Calu3 (cell line): ENCODE measurements at regions not wholly inside any gene's neighbourhood (a gene's known extent, or its start where the extent isn't known, plus 50 kb on each side); places are given as distances from the start of the nearest gene placed in this dataset.

Source experiments
- BruUV-seq: library from RNA; stranded (reverse); fragments of 400-500 nt; replicated peaks from 2 replicates; lab custom pipeline; 2021; lab: Mats Ljungman, UMichigan
- CTCF ChIA-PET: fragments of 300-600 bp; sonication (Branson Sonifier 250); formaldehyde crosslinking; loops from one replicate; lab custom pipeline; 2022; ENCODE audit warnings: antibody characterized with exemption; lab: Charles Lee
- DNase-seq: peaks from one replicate; pipeline ENCODE4 v3.0.0; 2022
- H3K27ac Mint-ChIP-seq: one replicate; pipeline ENCODE4 v1.8.0; 2022; ENCODE audit warnings: mixed read lengths; ENCODE audit not compliant: unreplicated experiment
- H3K27me3 Mint-ChIP-seq: one replicate; pipeline ENCODE4 v1.8.0; 2022; ENCODE audit warnings: mixed read lengths; ENCODE audit not compliant: unreplicated experiment
- H3K36me3 Mint-ChIP-seq: one replicate; pipeline ENCODE4 v1.8.0; 2022; ENCODE audit warnings: mild to moderate bottlenecking, moderate library complexity, mixed read lengths; ENCODE audit not compliant: insufficient read depth, unreplicated experiment
- H3K4me1 Mint-ChIP-seq: one replicate; pipeline ENCODE4 v1.8.0; 2022; ENCODE audit warnings: mild to moderate bottlenecking, low read depth, mixed read lengths; ENCODE audit not compliant: unreplicated experiment
- H3K4me3 Mint-ChIP-seq: one replicate; pipeline ENCODE4 v1.8.0; 2022; ENCODE audit warnings: mild to moderate bottlenecking, low read depth, moderate library complexity, mixed read lengths; ENCODE audit not compliant: unreplicated experiment
- H3K9me3 Mint-ChIP-seq: one replicate; pipeline ENCODE4 v1.8.0; 2022; ENCODE audit warnings: low read depth, mixed read lengths; ENCODE audit not compliant: unreplicated experiment
- CTCF ChIP-seq: fragments of 200-600 bp; IDR thresholded peaks from one replicate; pipeline ENCODE4 v1.8.0; 2022; ENCODE audit warnings: antibody characterized with exemption; ENCODE audit not compliant: unreplicated experiment
- intact Hi-C: fragments of 100-400 bp; cut with micrococcal nuclease; formaldehyde crosslinking; loops from one replicate; pipeline ENCODE4 v1.10.0; 2022; ENCODE audit not compliant: unreplicated experiment

DNA sequence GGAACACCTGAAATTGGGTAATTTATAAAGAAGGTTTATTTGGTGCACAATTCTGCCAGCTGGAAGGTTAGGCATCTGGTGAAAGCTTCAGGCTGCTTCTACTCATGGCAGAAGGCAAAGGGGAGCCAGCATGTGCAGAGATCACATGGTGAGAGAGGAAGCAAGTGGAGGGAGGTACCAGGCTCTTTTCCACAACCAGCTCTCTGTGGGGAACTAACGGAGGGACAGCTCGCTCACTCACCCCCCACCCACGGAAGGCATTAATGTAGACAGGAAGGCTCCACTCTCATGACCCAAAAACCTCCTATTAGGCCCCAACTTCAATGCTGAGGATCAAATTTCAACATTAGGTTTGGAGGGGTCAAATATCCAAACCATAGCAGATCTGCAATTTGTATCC is 75.6 kb upstream of the ARHGAP32 start:
- Mint-ChIP-seq H3K27ac (no peak overlapping the region), H3K36me3 (no peaks in the 10 kb centered on the region), H3K27me3 (no peaks in the 10 kb centered on the region), H3K4me1 (peaks cover 19% of the 10 kb centered on the region), H3K9me3 (no peaks in the 10 kb centered on the region), H3K4me3 (no peak overlapping the region)
- intact Hi-C loops = no loop called here
- TF ChIP-seq CTCF = no peak
- BruUV-seq = no TSS peak
- no peak for DNase-seq
- CTCF ChIA-PET = no interaction called here

DNA sequence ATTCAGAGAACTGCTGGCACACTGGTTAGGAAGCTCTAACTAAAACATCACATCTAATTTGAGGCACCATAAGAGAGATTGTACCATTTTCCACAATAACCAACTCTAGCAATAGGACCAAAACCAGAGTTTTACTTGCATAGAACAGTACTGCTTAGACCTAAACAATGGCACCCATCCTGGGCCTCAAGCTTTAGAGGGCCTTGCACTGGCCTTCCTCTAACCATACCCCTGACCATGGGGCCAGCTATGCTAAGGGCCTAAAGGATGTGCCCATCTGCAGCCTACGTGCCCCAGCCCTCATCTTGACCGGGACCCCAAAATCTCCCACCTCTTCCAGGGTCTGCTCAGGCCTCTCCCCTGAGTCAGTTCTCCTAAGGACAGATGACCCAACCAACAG is 74.4 kb upstream of the ARHGAP32 start:
- CTCF ChIA-PET = no interaction called here
- no peaks in the 10 kb centered on the region for H3K27me3 Mint-ChIP-seq
- H3K4me1 Mint-ChIP-seq = peaks cover 14% of the 10 kb centered on the region
- no peaks in the 10 kb centered on the region for H3K9me3 Mint-ChIP-seq
- TF ChIP-seq CTCF = no peak
- no peaks in the 10 kb centered on the region for H3K36me3 Mint-ChIP-seq
- intact Hi-C loops = no loop called here
- BruUV-seq = no TSS peak
- no peak overlapping the region for H3K27ac Mint-ChIP-seq
- no peak for DNase-seq
- no peak overlapping the region for H3K4me3 Mint-ChIP-seq

- H3K27ac Mint-ChIP-seq = no peak overlapping the region
- H3K36me3 Mint-ChIP-seq = no peaks in the 10 kb centered on the region
- H3K4me3 Mint-ChIP-seq = no peak overlapping the region
- no peak for DNase-seq
- no TSS peak for BruUV-seq
- H3K27me3 Mint-ChIP-seq = no peaks in the 10 kb centered on the region
- no peaks in the 10 kb centered on the region for H3K9me3 Mint-ChIP-seq
- H3K4me1 Mint-ChIP-seq = peaks cover 1% of the 10 kb centered on the region
- CTCF ChIA-PET = no interaction called here
- TF ChIP-seq CTCF = no peak
- intact Hi-C loops = no loop called here
Observed at GRCh38 chr11:129265125-129265788, 73.1 kb upstream of the ARHGAP32 start.

GRCh38 chr11:129264114-129264513 is 72.0 kb upstream of the ARHGAP32 start:
- CTCF ChIA-PET = no interaction called here
- no TSS peak for BruUV-seq
- H3K9me3 Mint-ChIP-seq = no peaks in the 10 kb centered on the region
- intact Hi-C loops = loop anchor here (5.0 kb wide), 1 partner anchor 147 kb away; no protein-coding TSS in a partner anchor
- H3K36me3 Mint-ChIP-seq = no peaks in the 10 kb centered on the region
- no peaks in the 10 kb centered on the region for H3K27me3 Mint-ChIP-seq
- H3K4me3 Mint-ChIP-seq = no peak overlapping the region
- no peak overlapping the region for H3K27ac Mint-ChIP-seq
- DNase-seq = no peak
- peaks cover 10% of the 10 kb centered on the region for H3K4me1 Mint-ChIP-seq
- no peak for TF ChIP-seq CTCF
